IMR-90 (cell line): ENCODE measurements at regions not wholly inside any gene's neighbourhood (a gene's known extent, or its start where the extent isn't known, plus 50 kb on each side); places are given as distances from the start of the nearest gene placed in this dataset.

Experiments used
- ATAC-seq: fragments of 200-7000 bp; cut with Tn5 transposase; 2 replicates; pipeline ENCODE4 v1.9.1; 2020; ENCODE audit warnings: low read depth, mild to moderate bottlenecking, moderate library complexity
- BruUV-seq: library from RNA; stranded (reverse); fragments of 400-500 nt; replicated peaks from 2 replicates; lab custom pipeline; 2021; lab: Mats Ljungman, UMichigan
- CTCF ChIA-PET: fragments of 300-600 bp; formaldehyde crosslinking; extraction: SDS; loops from one replicate; lab custom pipeline; 2021; ENCODE audit warnings: antibody characterized with exemption; lab: Yijun Ruan, JAX
- POLR2A ChIA-PET: fragments of 300-600 bp; sonication (Branson Sonifier 250); formaldehyde crosslinking; loops from one replicate; lab custom pipeline; 2022; ENCODE audit warnings: antibody characterized with exemption; ENCODE audit not compliant: unreplicated experiment; lab: Charles Lee
- DNase-seq: peaks from one replicate; pipeline ENCODE4 v3.0.0; 2013
- H2AFZ ChIP-seq: replicated peaks from 2 replicates; pipeline ENCODE3; 2013; ENCODE audit warnings: low read length, mild to moderate bottlenecking; ENCODE audit not compliant: poor library complexity
- H2AK5ac ChIP-seq: 2 replicates; pipeline ENCODE4 v1.6.1; 2013; ENCODE audit warnings: low read depth, low read length, inconsistent platforms
- H2AK9ac ChIP-seq: replicated peaks from 2 replicates; pipeline ENCODE3; 2013; ENCODE audit warnings: mild to moderate bottlenecking, low read depth, low read length, moderate library complexity; ENCODE audit not compliant: poor library complexity
- H2BK120ac ChIP-seq: 2 replicates; pipeline ENCODE4 v1.6.1; 2013; ENCODE audit warnings: low read depth, low read length, inconsistent platforms
- H2BK15ac ChIP-seq: 3 replicates; pipeline ENCODE4 v1.6.1; 2013; ENCODE audit warnings: low read depth, low read length, inconsistent platforms
- H2BK20ac ChIP-seq: 2 replicates; pipeline ENCODE4 v1.6.1; 2013; ENCODE audit warnings: low read depth, mild to moderate bottlenecking, inconsistent platforms, low read length, moderate library complexity
- H2BK5ac ChIP-seq: 2 replicates; pipeline ENCODE4 v1.6.1; 2013; ENCODE audit warnings: mild to moderate bottlenecking, low read depth, low read length, inconsistent platforms; ENCODE audit not compliant: poor library complexity, severe bottlenecking
- H3K14ac ChIP-seq: replicated peaks from 2 replicates; pipeline ENCODE4 v1.6.1; 2013; ENCODE audit warnings: low read depth, low read length, inconsistent platforms
- H3K18ac ChIP-seq: 2 replicates; pipeline ENCODE4 v1.6.1; 2013; ENCODE audit warnings: low read depth, low read length, control low read depth
- H3K23ac ChIP-seq: 2 replicates; pipeline ENCODE4 v1.6.1; 2013; ENCODE audit warnings: low read depth, low read length, inconsistent platforms
- H3K27ac ChIP-seq: 2 replicates; pipeline ENCODE4 v1.5.1; 2013; ENCODE audit warnings: mild to moderate bottlenecking, control low read depth, low read length; ENCODE audit not compliant: insufficient read depth
- H3K27me3 ChIP-seq: 2 replicates; pipeline ENCODE4 v1.6.1; 2013; ENCODE audit warnings: low read length; ENCODE audit not compliant: control insufficient read depth, insufficient read depth
- H3K36me3 ChIP-seq: 2 replicates; pipeline ENCODE4 v1.6.1; 2013; ENCODE audit warnings: low read length, mixed read lengths; ENCODE audit not compliant: control insufficient read depth, insufficient read depth
- H3K4ac ChIP-seq: 2 replicates; pipeline ENCODE4 v1.6.1; 2013; ENCODE audit warnings: low read depth, low read length, inconsistent platforms
- H3K4me1 ChIP-seq: 2 replicates; pipeline ENCODE4 v1.6.1; 2013; ENCODE audit warnings: low read length, mixed read lengths; ENCODE audit not compliant: control insufficient read depth, insufficient read depth
- H3K4me2 ChIP-seq: 2 replicates; pipeline ENCODE4 v1.6.1; 2013; ENCODE audit warnings: low read depth, mild to moderate bottlenecking, control low read depth, low read length, moderate library complexity
- H3K4me3 ChIP-seq: 2 replicates; pipeline ENCODE4 v1.5.1; 2013; ENCODE audit warnings: low read depth, mild to moderate bottlenecking, control low read depth, low read length, moderate library complexity; ENCODE audit not compliant: insufficient read depth
- H3K56ac ChIP-seq: 2 replicates; pipeline ENCODE4 v1.6.1; 2013; ENCODE audit warnings: low read length, inconsistent platforms; ENCODE audit not compliant: insufficient read depth; ENCODE audit errors: extremely low read depth
- H3K79me1 ChIP-seq, 2 experiments: 2 replicates each; pipeline ENCODE4 v1.6.1; 2013; ENCODE audit warnings: low read length in 2 of 2, inconsistent platforms in 1 of 2, low read depth in 1 of 2
- H3K9ac ChIP-seq: 2 replicates; pipeline ENCODE4 v1.6.1; 2013; ENCODE audit warnings: low read depth, low read length, control low read depth
- H3K9me1 ChIP-seq: 2 replicates; pipeline ENCODE4 v1.6.1; 2013; ENCODE audit warnings: low read length, inconsistent platforms; ENCODE audit not compliant: insufficient read depth
- H3K9me3 ChIP-seq: 2 replicates; pipeline ENCODE4 v1.6.1; 2013; ENCODE audit warnings: low read length; ENCODE audit not compliant: control insufficient read depth, insufficient read depth
- H4K20me1 ChIP-seq: 2 replicates; pipeline ENCODE4 v1.6.1; 2013; ENCODE audit warnings: low read length, inconsistent platforms; ENCODE audit not compliant: insufficient read depth
- H4K5ac ChIP-seq: 2 replicates; pipeline ENCODE4 v1.6.1; 2013; ENCODE audit warnings: mild to moderate bottlenecking, low read depth, low read length, control low read depth
- H4K8ac ChIP-seq, 2 experiments: 2 replicates each; pipeline ENCODE4 v1.6.1; 2013; ENCODE audit warnings: low read depth in 2 of 2, low read length in 2 of 2, control low read depth in 1 of 2, inconsistent platforms in 1 of 2
- H4K91ac ChIP-seq: 2 replicates; pipeline ENCODE4 v1.6.1; 2013; ENCODE audit warnings: low read depth, low read length, inconsistent platforms; ENCODE audit not compliant: insufficient read depth
- BHLHE40 ChIP-seq: fragments of 150-350 bp; IDR thresholded peaks from 2 replicates; pipeline ENCODE4 v1.6.1; 2016; ENCODE audit warnings: mild to moderate bottlenecking, low read depth, low read length
- CEBPB ChIP-seq: IDR thresholded peaks from 2 replicates; pipeline ENCODE4 v1.6.1; 2012; ENCODE audit warnings: low read depth, low read length, improper control_type of control experiment
- CHD1 ChIP-seq: IDR thresholded peaks from 2 replicates; pipeline ENCODE4 v1.6.1; 2012; ENCODE audit warnings: low read depth, low read length, improper control_type of control experiment
- CTCF ChIP-seq: conservative IDR thresholded peaks from 2 replicates; pipeline ENCODE4 v1.5.1; 2012; ENCODE audit warnings: mild to moderate bottlenecking, low read depth, low read length, improper control_type of control experiment
- ELK1 ChIP-seq: fragments of 150-350 bp; IDR thresholded peaks from 2 replicates; pipeline ENCODE4 v1.6.1; 2016; ENCODE audit warnings: low read depth, mild to moderate bottlenecking, low read length, moderate library complexity, borderline replicate concordance
- FOS ChIP-seq: fragments of 150-350 bp; IDR thresholded peaks from 2 replicates; pipeline ENCODE4 v1.6.1; 2016; ENCODE audit warnings: low read depth, low read length
- MAFK ChIP-seq: IDR thresholded peaks from 2 replicates; pipeline ENCODE4 v1.6.1; 2012; ENCODE audit warnings: low read depth, low read length, improper control_type of control experiment
- MAZ ChIP-seq: IDR thresholded peaks from 2 replicates; pipeline ENCODE4 v1.6.1; 2012; ENCODE audit warnings: low read depth, mild to moderate bottlenecking, low read length, improper control_type of control experiment, moderate library complexity, borderline replicate concordance
- RAD21 ChIP-seq: IDR thresholded peaks from 2 replicates; pipeline ENCODE4 v1.6.1; 2012; ENCODE audit warnings: low read length, improper control_type of control experiment
- RCOR1 ChIP-seq: IDR thresholded peaks from 2 replicates; pipeline ENCODE4 v1.6.1; 2012; ENCODE audit warnings: mild to moderate bottlenecking, low read length, improper control_type of control experiment; ENCODE audit not compliant: insufficient replicate concordance
- RFX5 ChIP-seq: IDR thresholded peaks from 2 replicates; pipeline ENCODE4 v1.8.0; 2012; ENCODE audit warnings: low read depth, mild to moderate bottlenecking, low read length, moderate library complexity
- SMC3 ChIP-seq: fragments of 150-350 bp; IDR thresholded peaks from 2 replicates; pipeline ENCODE4 v1.6.1; 2016; ENCODE audit warnings: low read depth, mild to moderate bottlenecking, antibody characterized with exemption, low read length, moderate library complexity
- WGBS, 2 experiments: methylation state at CpG; one replicate each; pipeline versions ENCODE4 v1.1.5 to v1.1.7; 2013; ENCODE audit warnings: missing lambda C conversion rate in 2 of 2; ENCODE audit not compliant: insufficient read length in 1 of 2; ENCODE audit errors: extremely low coverage in 2 of 2; 5-methylcytosine and 5-hydroxymethylcytosine counted together
- dilution Hi-C: fragments of 300-500 bp; cut with HindIII; formaldehyde crosslinking; loops from one replicate; pipeline ENCODE4 v1.14.3; 2018; ENCODE audit warnings: low sequenced_read_pairs; ENCODE audit not compliant: unreplicated experiment
- in situ Hi-C: fragments of 300-500 bp; cut with MboI; formaldehyde crosslinking; loops from 3 replicates; pipeline ENCODE4 v1.14.3; 2019; ENCODE audit warnings: low sequenced_read_pairs, inconsistent platforms, mixed read lengths
- intact Hi-C: fragments of 100-400 bp; cut with micrococcal nuclease; formaldehyde crosslinking; loops from 2 replicates; pipeline ENCODE4 v1.10.0; 2022
- TF ChIP-seq, protein P1 (sequence below): fragments of 150-350 bp; IDR thresholded peaks from 2 replicates; pipeline ENCODE4 v1.6.1; 2017; ENCODE audit warnings: mild to moderate bottlenecking, antibody characterized with exemption, low read length, low read depth

DNA sequence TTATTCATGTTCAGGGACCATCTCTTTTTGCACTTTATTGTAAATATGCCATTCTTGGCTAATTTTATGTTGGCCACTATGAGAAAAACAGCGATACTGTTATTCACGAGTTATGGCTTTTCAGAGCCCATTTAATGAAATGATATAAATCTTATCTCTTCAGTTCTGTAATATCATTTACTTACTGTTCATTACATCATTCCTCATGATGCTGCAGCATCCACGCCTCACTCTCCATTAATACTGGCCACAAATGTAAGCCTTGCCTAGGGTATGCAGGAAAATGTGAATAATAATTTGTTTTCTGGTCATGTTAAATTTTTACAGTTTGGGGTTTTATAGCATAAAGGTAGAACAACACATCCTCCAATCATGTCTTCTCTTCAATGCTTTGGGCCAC lies 639.6 kb downstream of the SMARCA1 start:
- DNase-seq (no peak), ATAC-seq (no peak)
- WGBS, 2 experiments = no CpG with 5 or more reads among the region's 3 CpGs
- Histone ChIP-seq H4K20me1 (no peaks in the 10 kb centered on the region), H3K23ac (no peak overlapping the region), H3K18ac (no peak overlapping the region), H2AK5ac (no peak overlapping the region), H2BK20ac (no peak overlapping the region), H3K9me3 (no peaks in the 10 kb centered on the region), H3K36me3 (no peaks in the 10 kb centered on the region), H3K4ac (no peak overlapping the region), H4K91ac (no peak overlapping the region), H3K4me2 (no peak overlapping the region), H4K5ac (no peak overlapping the region), H3K14ac (no peak overlapping the region), H3K56ac (no peak overlapping the region), H3K27me3 (no peaks in the 10 kb centered on the region), H3K27ac (no peak overlapping the region), H3K4me3 (no peak overlapping the region), H2AK9ac (no peak overlapping the region), H2AFZ (no peak overlapping the region), H2BK15ac (no peak overlapping the region), H2BK120ac (no peak overlapping the region), H3K9me1 (no peaks in the 10 kb centered on the region), H2BK5ac (no peak overlapping the region), H3K9ac (no peak overlapping the region), H4K8ac (no peak overlapping the region), H3K79me1 (no peaks in the 10 kb centered on the region), H3K4me1 (no peaks in the 10 kb centered on the region)
- BruUV-seq = no TSS peak
- in situ Hi-C loops (no loop called here), intact Hi-C loops (no loop called here), dilution Hi-C loops (no loop called here)
- POLR2A ChIA-PET = no interaction called here
- TF ChIP-seq CEBPB (no peak), RAD21 (no peak), CTCF (no peak), MAFK (no peak), BHLHE40 (no peak), ELK1 (no peak), RCOR1 (no peak), RFX5 (no peak), FOS (no peak), SMC3 (no peak), CHD1 (no peak), MAZ (no peak)
- TF ChIP-seq, protein P1, sequence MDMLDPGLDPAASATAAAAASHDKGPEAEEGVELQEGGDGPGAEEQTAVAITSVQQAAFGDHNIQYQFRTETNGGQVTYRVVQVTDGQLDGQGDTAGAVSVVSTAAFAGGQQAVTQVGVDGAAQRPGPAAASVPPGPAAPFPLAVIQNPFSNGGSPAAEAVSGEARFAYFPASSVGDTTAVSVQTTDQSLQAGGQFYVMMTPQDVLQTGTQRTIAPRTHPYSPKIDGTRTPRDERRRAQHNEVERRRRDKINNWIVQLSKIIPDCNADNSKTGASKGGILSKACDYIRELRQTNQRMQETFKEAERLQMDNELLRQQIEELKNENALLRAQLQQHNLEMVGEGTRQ = no peak
- CTCF ChIA-PET = no interaction called here
